H9 (cell line): ENCODE measurements at regions not wholly inside any gene's neighbourhood (a gene's known extent, or its start where the extent isn't known, plus 50 kb on each side); places are given as distances from the start of the nearest gene placed in this dataset.

Experiments
- DNase-seq: peaks from one replicate; pipeline ENCODE4 v3.0.0-alpha.2; 2017
- H2AFZ ChIP-seq: one replicate; pipeline ENCODE4 v1.6.1; 2013; ENCODE audit warnings: mild to moderate bottlenecking, low read length, control low read depth, moderate library complexity
- H2AK5ac ChIP-seq: 2 replicates; pipeline ENCODE4 v1.6.1; 2013; ENCODE audit warnings: low read length, control low read depth, mixed read lengths; ENCODE audit not compliant: insufficient read length
- H2BK120ac ChIP-seq: one replicate; pipeline ENCODE4 v1.6.1; 2013; ENCODE audit warnings: low read depth, mild to moderate bottlenecking, low read length, control low read depth, inconsistent platforms; ENCODE audit not compliant: poor library complexity, severe bottlenecking
- H2BK12ac ChIP-seq: 2 replicates; pipeline ENCODE4 v1.6.1; 2013; ENCODE audit warnings: low read length, control low read depth, mixed read lengths, low read depth; ENCODE audit not compliant: insufficient read length
- H2BK15ac ChIP-seq: 2 replicates; pipeline ENCODE4 v1.6.1; 2013; ENCODE audit warnings: low read depth, low read length, control low read depth
- H2BK20ac ChIP-seq: one replicate; pipeline ENCODE4 v1.6.1; 2013; ENCODE audit warnings: low read depth, mild to moderate bottlenecking, low read length, control low read depth, inconsistent platforms; ENCODE audit not compliant: poor library complexity, severe bottlenecking
- H2BK5ac ChIP-seq: 2 replicates; pipeline ENCODE4 v1.6.1; 2013; ENCODE audit warnings: low read length, control low read depth, mixed read lengths; ENCODE audit not compliant: insufficient read length
- H3K14ac ChIP-seq: 2 replicates; pipeline ENCODE4 v1.6.1; 2013; ENCODE audit warnings: low read length, control low read depth; ENCODE audit not compliant: insufficient read depth
- H3K18ac ChIP-seq: 2 replicates; pipeline ENCODE4 v1.6.1; 2013; ENCODE audit warnings: low read depth, mild to moderate bottlenecking, mixed read lengths, low read length, control low read depth; ENCODE audit not compliant: insufficient read length
- H3K23ac ChIP-seq: 2 replicates; pipeline ENCODE4 v1.6.1; 2013; ENCODE audit warnings: low read length, control low read depth, mixed read lengths, low read depth; ENCODE audit not compliant: insufficient read length
- H3K23me2 ChIP-seq: 2 replicates; pipeline ENCODE4 v1.6.1; 2013; ENCODE audit warnings: low read depth, mild to moderate bottlenecking, mixed read lengths, low read length, control low read depth; ENCODE audit not compliant: insufficient read length, poor library complexity, severe bottlenecking
- H3K27ac ChIP-seq: 2 replicates; pipeline ENCODE4 v1.5.1; 2013; ENCODE audit warnings: low read length, control low read depth, mixed read lengths, low read depth; ENCODE audit not compliant: insufficient read length
- H3K27me3 ChIP-seq: 2 replicates; pipeline ENCODE4 v1.6.1; 2013; ENCODE audit warnings: low read length, control low read depth, inconsistent platforms; ENCODE audit not compliant: insufficient read depth
- H3K4ac ChIP-seq: 2 replicates; pipeline ENCODE4 v1.6.1; 2013; ENCODE audit warnings: low read depth, mild to moderate bottlenecking, control low read depth, inconsistent platforms, low read length, moderate library complexity
- H3K4me1 ChIP-seq: 2 replicates; pipeline ENCODE4 v1.6.1; 2013; ENCODE audit warnings: low read length, control low read depth, inconsistent platforms; ENCODE audit not compliant: insufficient read depth
- H3K4me2 ChIP-seq: 2 replicates; pipeline ENCODE4 v1.6.1; 2013; ENCODE audit warnings: low read length, control low read depth, mixed read lengths; ENCODE audit not compliant: insufficient read length, insufficient read depth
- H3K56ac ChIP-seq: 2 replicates; pipeline ENCODE4 v1.6.1; 2013; ENCODE audit warnings: low read depth, mild to moderate bottlenecking, mixed read lengths, low read length, control low read depth; ENCODE audit not compliant: insufficient read length
- H3K79me1 ChIP-seq: 2 replicates; pipeline ENCODE4 v1.6.1; 2013; ENCODE audit warnings: low read depth, mild to moderate bottlenecking, moderate library complexity, low read length, control low read depth, inconsistent platforms; ENCODE audit not compliant: insufficient read depth, poor library complexity, severe bottlenecking
- H3K79me2 ChIP-seq: 2 replicates; pipeline ENCODE4 v1.6.1; 2013; ENCODE audit warnings: low read length, control low read depth, inconsistent platforms; ENCODE audit not compliant: insufficient read depth
- H3K9ac ChIP-seq: 2 replicates; pipeline ENCODE4 v1.6.1; 2013; ENCODE audit warnings: low read length, control low read depth, mixed read lengths; ENCODE audit not compliant: insufficient read length; ENCODE audit errors: extremely low read depth
- H3K9me3 ChIP-seq: one replicate; pipeline ENCODE4 v1.6.1; 2013; ENCODE audit warnings: low read depth, low read length, inconsistent platforms; ENCODE audit not compliant: control insufficient read depth
- H3T11ph ChIP-seq: one replicate; pipeline ENCODE4 v1.6.1; 2013; ENCODE audit warnings: mild to moderate bottlenecking, low read length, control low read depth, inconsistent platforms
- H4K20me1 ChIP-seq: one replicate; pipeline ENCODE4 v1.6.1; 2013; ENCODE audit not compliant: control insufficient read depth, insufficient read length, insufficient read depth
- H4K5ac ChIP-seq: 2 replicates; pipeline ENCODE4 v1.6.1; 2013; ENCODE audit warnings: low read depth, mild to moderate bottlenecking, mixed read lengths, low read length, control low read depth; ENCODE audit not compliant: insufficient read length
- H4K8ac ChIP-seq: replicated peaks from 2 replicates; pipeline ENCODE4 v1.6.1; 2013; ENCODE audit warnings: low read length, control low read depth, mixed read lengths, low read depth; ENCODE audit not compliant: insufficient read length
- H4K91ac ChIP-seq: 2 replicates; pipeline ENCODE4 v1.6.1; 2013; ENCODE audit warnings: low read depth, mild to moderate bottlenecking, moderate library complexity, mixed read lengths, low read length, control low read depth; ENCODE audit not compliant: insufficient read length
- H3K27ac Mint-ChIP-seq, 3 experiments: 2 replicates in 2 of 3; 3 replicates in 1 of 3; pipeline ENCODE4 v1.8.0; 2020 to 2021; ENCODE audit warnings: mixed read lengths in 3 of 3, mild to moderate bottlenecking in 1 of 3, moderate library complexity in 1 of 3
- H3K27me3 Mint-ChIP-seq: 2 replicates; pipeline ENCODE4 v1.8.0; 2021; ENCODE audit warnings: low read depth, mild to moderate bottlenecking, moderate library complexity, mixed read lengths
- H3K36me3 Mint-ChIP-seq, 3 experiments: 2 replicates in 2 of 3; 3 replicates in 1 of 3; pipeline ENCODE4 v1.8.0; 2020 to 2021; ENCODE audit warnings: low read depth in 3 of 3, mixed read lengths in 3 of 3; ENCODE audit not compliant: insufficient read depth in 1 of 3
- H3K4me1 Mint-ChIP-seq, 2 experiments: 2 replicates each; pipeline ENCODE4 v1.8.0; 2020; ENCODE audit warnings: mixed read lengths in 2 of 2
- H3K4me3 Mint-ChIP-seq, 2 experiments: 2 replicates in 1 of 2; 3 replicates in 1 of 2; pipeline ENCODE4 v1.8.0; 2020 to 2021; ENCODE audit warnings: mild to moderate bottlenecking in 2 of 2, mixed read lengths in 2 of 2, moderate library complexity in 1 of 2
- H3K9me3 Mint-ChIP-seq, 2 experiments: 2 replicates in 1 of 2; 3 replicates in 1 of 2; pipeline ENCODE4 v1.8.0; 2020; ENCODE audit warnings: mild to moderate bottlenecking in 2 of 2, mixed read lengths in 2 of 2, moderate library complexity in 1 of 2
- WGBS: extraction: QIAGEN DNeasy Blood & Tissue Kit; methylation state at CpG from one replicate; pipeline ENCODE4 v1.1.7; 2013; ENCODE audit warnings: missing lambda C conversion rate, low lambda C conversion rate, mixed read lengths; ENCODE audit not compliant: insufficient read length; ENCODE audit errors: extremely low coverage; 5-methylcytosine and 5-hydroxymethylcytosine counted together
- TF ChIP-seq, protein P1 (sequence below): fragments of 200-600 bp; sonication (generic); conservative IDR thresholded peaks from 3 replicates; pipeline ENCODE4 v1.8.0; 2021; ENCODE audit warnings: antibody characterized with exemption, mild to moderate bottlenecking

DNA sequence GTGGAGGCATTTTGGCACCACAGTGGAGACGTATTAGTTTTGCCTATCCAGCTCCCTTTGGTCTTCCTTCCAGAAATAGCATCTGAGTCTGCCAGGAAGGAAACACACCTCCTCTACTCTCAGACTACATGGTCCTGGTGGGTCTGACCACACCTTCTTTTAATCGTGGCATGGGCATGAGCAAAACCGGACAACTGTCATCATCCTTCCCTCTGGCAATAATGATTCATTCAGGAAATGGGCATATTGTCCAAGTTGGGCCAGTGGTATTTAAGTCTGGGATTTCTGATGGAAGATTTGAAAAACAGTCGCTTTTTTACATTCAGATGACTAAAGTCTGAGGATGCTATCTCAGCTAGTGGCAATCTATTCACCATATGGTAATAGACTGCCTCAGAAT lies 601.0 kb upstream of the ADAMTS9 start:
- Histone ChIP-seq H4K91ac (no peak overlapping the region), H3K23me2 (no peaks in the 10 kb centered on the region), H3K4ac (no peak overlapping the region), H3K79me2 (no peaks in the 10 kb centered on the region), H3K27me3 (no peaks in the 10 kb centered on the region), H3K9ac (no peak overlapping the region), H3K14ac (no peak overlapping the region), H2BK15ac (no peak overlapping the region), H2BK5ac (no peak overlapping the region), H3K79me1 (no peaks in the 10 kb centered on the region), H3K18ac (no peak overlapping the region), H3K27ac (no peak overlapping the region), H3K4me2 (no peak overlapping the region), H2BK12ac (no peak overlapping the region), H3K56ac (no peak overlapping the region), H3K9me3 (no peaks in the 10 kb centered on the region), H4K5ac (no peak overlapping the region), H2BK20ac (no peak overlapping the region), H3K23ac (no peak overlapping the region), H2BK120ac (no peak overlapping the region), H2AK5ac (no peak overlapping the region), H2AFZ (no peak overlapping the region), H4K20me1 (no peaks in the 10 kb centered on the region), H3K4me1 (peaks cover 5% of the 10 kb centered on the region; the same call in 1 of the 2 replicates), H4K8ac (no peak overlapping the region), H3T11ph (no peak overlapping the region)
- no peak for DNase-seq
- Mint-ChIP-seq H3K27ac (no peak overlapping the region), H3K4me1 (peaks cover 9 to 20% of the 10 kb centered on the region in 2 experiments), H3K4me3 (no peak overlapping the region), H3K36me3 (no peaks in the 10 kb centered on the region), H3K9me3 (no peaks in the 10 kb centered on the region), H3K27me3 (no peaks in the 10 kb centered on the region; the same call in 1 of the 2 replicates)
- TF ChIP-seq, protein P1, sequence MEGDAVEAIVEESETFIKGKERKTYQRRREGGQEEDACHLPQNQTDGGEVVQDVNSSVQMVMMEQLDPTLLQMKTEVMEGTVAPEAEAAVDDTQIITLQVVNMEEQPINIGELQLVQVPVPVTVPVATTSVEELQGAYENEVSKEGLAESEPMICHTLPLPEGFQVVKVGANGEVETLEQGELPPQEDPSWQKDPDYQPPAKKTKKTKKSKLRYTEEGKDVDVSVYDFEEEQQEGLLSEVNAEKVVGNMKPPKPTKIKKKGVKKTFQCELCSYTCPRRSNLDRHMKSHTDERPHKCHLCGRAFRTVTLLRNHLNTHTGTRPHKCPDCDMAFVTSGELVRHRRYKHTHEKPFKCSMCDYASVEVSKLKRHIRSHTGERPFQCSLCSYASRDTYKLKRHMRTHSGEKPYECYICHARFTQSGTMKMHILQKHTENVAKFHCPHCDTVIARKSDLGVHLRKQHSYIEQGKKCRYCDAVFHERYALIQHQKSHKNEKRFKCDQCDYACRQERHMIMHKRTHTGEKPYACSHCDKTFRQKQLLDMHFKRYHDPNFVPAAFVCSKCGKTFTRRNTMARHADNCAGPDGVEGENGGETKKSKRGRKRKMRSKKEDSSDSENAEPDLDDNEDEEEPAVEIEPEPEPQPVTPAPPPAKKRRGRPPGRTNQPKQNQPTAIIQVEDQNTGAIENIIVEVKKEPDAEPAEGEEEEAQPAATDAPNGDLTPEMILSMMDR = no peak
- WGBS = no CpG with 5 or more reads among the region's 4 CpGs
